ENCODE measurements at regions not wholly inside any gene's neighbourhood (a gene's known extent, or its start where the extent isn't known, plus 50 kb on each side); places are given as distances from the start of the nearest gene placed in this dataset.

DNA sequence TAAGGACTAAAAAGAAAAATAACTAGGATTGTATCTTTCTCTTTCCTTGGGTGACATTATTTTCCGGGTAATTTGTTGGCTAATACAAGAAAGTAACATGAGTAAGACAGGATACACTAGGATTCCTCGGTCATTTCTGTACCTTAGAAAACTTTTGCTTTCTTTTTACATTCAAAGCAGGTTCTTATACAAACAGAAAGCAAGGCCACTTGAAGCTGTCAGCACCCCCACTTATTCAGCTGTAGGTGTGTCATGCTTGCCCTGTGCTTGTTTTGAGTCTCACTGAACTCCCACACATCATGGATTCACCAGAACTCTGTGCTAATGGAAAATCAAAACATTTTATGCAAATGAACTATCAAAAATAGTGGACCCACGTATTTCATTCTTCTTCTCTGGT is 266.8 kb upstream of the CLEC14A start:
- no peak for DNase-seq (ENCODE audit: low read depth, low spot score)

DNA sequence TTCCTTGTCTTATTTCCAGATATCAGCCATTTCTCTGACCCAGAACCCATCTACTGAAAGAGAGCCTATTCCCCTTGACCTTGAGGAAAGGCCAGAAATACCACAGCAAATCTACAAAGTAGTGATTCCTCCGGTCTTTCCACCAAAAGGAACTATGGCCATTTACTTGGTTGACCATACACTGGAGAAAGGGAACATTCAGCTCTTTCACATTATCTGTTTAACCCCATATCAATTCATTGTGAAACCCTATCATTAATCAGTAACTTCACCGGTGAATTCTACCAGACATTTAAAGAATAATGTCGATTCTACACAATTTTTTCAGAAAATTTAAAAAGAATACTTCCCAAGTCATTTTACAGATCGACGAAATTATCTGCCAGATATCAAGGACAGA is 265.7 kb upstream of the CLEC14A start:
- DNase-seq (ENCODE audit: low read depth, low spot score), result no peak

DNA sequence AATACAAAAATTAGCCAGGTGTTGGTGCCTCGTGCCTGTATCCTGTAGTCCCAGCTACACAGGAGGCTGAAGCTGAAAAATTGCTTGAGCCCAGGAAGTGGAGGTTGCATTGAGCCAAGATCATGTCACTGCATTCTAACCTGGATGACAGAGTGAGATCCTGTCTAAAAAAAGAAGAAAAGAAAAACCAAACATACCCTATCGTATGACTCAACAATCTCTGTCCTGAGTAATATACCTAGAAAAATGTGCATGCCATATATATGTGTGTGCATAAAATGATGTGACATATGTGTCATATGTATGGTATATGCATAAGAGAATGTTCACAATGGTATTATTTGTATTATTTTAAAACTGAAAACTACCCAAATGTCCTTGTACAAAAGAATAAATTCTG is 261.5 kb upstream of the CLEC14A start:
- no peak for DNase-seq (ENCODE audit: low read depth, low spot score)

DNA sequence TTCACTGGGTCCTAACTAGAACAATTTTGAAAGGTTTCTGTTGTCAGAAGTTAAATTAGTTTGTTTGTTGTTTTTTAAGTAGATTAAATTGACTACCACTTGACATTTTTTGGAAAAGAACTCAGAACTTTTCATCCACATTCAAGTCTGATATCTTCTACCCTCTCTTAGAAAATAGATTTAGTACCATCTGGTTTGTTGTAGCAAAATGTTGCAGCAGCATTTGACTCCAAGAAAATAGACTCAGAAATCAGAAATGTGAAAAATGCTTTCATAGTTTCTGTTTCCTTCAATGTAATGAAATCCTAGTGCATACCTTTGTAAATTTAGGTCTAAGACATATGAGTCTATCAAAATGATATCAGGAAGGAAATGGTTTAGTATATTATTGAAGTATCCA is 256.3 kb upstream of the CLEC14A start:
- DNase-seq (ENCODE audit: low read depth, low spot score), result no peak

DNA sequence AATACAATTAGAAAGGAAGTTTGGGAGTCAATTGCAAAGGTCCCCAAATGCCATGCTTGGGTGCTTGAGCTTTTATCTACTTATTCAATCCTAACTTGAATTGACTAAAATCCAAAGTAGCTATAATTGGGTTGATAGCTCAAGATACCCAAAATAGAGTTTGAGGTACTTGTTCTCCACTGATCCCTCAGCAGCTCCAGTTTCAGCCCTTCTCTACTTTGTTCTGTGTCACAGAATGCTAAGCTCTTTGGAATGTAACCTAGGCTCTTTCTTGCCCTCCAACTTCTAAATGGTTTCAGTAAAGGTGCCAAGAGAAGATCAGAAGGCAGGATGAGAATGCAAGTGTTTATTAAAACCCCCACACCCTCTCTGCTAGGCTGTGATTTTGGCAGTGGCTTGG is 251.4 kb upstream of the CLEC14A start:
- DNase-seq (ENCODE audit: low read depth, low spot score), result no peak

DNA sequence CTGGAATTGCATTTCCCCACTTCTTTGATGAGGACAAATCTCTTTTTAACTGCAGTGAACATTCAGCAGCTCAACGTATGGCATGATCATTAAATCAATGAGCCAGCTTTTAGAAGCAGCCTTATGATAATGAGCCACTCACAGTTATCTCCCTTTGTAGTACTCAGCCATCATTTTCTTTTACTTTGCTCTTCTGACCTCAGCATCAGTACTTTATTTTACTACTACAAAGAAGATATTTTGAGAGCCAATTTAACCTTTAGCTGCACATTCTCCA is 250.0 kb upstream of the CLEC14A start:
- no peak for DNase-seq (ENCODE audit: low read depth, low spot score)

DNA sequence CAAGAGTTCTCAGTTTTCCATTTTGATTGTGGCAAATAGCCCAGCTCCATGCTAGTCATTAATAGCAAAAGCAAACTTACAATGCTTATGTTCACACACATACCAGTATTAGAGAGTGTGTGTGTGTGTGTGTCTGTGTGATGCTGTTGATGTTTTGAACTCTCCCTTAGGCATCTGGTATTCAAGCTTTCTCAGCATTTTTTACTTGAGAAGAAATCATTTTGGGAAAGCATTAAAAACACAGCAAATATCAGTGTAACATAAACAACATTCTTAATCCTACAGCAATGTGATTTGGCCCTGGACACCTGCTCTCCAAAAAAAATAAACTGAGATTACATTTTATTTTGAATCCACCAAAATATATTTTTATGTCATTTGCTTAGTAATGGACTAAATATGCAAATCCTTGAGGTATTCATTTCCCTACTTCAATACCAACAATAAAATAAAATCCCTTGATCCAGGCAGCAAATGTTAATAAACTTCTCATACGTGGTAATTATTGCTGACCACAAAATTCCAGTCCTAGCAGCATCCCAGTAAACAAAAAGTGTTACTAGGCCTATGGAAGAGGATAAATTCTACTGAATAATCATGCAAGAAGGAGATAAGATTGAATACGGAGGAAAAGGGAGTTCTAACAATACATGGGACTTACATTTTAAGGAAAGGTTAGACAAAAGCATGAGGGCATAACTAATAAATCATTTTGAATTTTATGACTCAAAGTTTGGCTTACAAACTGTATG is 249.5 kb upstream of the CLEC14A start:
- DNase-seq (ENCODE audit: low read depth, low spot score), result no peak

DNA sequence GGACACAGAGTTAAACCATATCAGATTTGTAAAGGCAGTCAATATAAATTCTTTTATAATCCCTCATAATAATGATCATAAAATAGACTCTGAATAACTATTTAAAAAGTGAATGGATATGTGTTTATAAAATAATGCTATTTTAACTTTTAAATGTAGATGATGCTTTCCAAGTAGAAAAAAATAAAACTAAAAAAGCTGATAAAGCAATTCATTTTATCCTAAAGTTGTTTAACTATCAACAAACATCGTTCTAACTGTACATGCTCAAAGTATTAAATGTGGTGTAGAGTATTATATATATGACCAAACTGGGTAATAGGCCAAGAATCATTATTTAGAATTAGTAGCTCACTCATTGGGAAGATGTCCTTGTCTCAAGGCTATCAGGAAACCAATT is 248.3 kb upstream of the CLEC14A start:
- DNase-seq (ENCODE audit: low read depth, low spot score), result no peak

DNA sequence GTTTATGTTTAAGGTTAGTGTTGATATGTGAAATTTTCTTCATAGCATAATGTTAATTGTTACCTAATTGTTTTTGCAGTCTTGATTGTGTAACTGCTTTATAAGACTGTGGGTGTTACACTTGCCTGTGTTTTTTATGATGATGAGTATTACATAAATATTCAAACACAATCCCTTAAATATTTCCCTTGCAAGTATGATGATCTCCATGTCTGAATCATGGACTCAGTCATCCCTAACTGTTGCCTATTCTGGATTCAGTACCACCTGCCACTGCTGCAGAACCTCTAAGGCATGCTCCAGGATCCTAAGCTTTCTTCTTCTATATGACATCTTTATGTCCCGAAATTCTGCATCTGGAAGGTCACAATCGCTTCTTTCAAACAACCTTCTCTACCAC is 246.3 kb upstream of the CLEC14A start:
- DNase-seq (ENCODE audit: low read depth, low spot score), result no peak

DNA sequence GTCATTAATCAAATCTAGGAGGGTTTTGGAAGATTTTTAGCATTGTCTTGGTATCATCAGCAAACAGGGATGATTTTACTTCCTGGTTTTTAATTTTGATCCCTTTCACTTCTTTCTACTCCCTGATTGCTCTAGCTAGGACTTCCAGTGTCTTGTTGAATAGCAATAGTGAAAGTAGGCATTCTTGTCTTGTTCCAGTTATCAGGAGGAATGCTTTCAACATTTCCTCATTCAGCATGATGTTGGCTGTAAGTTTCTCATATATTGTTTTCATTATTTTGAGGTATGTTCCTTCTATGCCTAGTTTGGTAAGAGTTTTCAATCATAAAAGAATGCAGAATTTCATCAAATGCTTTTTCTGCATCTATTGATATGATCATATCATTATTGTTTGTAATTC is 244.2 kb upstream of the CLEC14A start:
- DNase-seq (ENCODE audit: low read depth, low spot score), result no peak

DNA sequence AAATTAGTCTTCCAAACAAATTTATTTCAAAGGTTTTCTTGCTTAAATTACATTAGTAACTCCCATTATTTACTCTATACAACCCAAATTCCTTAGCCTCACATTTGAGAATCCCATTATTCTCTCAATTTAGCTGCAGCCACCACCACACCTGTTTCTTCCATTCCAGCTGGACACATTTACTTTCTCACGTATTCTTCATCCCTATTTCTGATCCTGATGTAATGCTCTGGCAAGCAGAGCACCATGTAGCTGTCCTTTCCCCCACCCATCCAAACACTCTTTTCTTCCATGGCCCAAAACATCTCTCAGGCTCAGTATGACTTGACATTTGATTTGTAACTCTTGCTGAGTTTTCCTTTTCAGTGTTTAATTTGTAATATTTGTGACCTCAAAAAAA is 240.2 kb upstream of the CLEC14A start:
- DNase-seq (ENCODE audit: low read depth, low spot score), result no peak

DNA sequence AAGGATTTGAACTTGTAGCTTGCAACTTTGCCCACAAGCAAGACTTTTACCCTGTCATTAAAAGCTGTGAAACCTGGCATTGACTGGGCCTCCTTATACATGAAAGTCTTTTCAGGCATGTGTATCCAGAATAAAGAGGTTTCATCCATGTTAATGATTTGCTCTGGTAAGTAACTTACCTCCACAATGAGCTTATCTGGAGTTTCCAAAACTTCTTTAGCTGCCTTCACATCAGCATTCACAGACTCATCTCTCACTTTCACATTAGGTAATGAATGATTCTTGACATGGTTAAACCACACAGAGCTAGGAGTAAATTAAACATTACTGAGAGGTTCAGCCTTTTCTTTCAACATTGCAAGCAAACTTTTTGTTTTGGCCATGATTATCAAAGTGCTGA is 234.4 kb upstream of the CLEC14A start:
- no peak for DNase-seq (ENCODE audit: low read depth, low spot score)

DNA sequence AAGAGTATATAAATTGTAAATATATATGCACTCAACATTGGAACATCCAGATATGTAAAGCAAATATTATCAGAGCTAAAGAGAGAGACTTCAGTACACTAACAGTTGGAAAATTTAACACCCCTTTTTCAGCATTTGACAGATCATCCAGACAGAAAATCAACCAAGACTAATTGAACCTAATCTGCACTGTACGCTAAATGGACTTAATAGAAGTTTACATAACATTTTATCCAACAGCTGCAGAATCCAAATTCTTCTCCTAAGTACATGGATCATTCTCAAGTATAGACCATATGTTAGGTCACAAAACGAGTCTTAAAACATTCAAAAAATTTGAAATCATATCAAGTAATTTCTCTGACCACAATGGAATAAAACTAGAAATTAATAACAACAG is 229.1 kb upstream of the CLEC14A start:
- no peak for DNase-seq (ENCODE audit: low read depth, low spot score)

DNA sequence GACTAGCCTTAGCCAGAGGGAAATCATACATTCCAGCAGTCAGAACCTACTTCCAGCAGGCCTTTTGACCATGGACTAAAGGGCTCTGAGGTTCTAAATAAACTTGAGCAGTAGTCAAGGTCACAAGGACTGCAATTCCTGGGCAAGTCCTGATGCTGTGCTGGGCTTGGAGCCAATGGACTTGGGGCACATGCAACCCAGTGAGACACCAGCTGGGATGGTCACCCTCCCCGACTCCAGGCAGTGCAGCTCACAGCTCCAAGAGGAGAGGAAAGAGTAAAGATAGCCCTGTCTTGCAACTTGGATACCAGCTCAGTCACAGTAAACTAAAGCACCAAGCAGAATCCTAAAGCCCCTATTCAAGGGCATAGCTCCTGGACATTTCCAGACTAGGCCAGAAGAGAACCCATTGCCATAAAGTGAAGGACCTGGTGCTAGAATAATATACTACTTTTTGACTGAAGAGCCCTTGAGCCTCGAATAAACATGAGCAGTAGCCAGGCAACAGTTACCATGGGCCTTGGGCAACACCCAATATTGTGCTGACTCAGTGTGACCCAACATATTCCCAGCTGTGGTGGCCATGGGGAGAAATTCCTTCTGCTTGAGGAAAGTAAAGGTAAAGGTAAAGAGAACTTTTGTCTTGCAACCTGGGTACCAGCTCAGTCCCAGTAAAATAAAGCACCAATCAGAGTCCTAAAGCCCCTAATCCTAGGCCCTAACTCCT is 226.2 kb upstream of the CLEC14A start:
- DNase-seq (ENCODE audit: low read depth, low spot score), result no peak

DNA sequence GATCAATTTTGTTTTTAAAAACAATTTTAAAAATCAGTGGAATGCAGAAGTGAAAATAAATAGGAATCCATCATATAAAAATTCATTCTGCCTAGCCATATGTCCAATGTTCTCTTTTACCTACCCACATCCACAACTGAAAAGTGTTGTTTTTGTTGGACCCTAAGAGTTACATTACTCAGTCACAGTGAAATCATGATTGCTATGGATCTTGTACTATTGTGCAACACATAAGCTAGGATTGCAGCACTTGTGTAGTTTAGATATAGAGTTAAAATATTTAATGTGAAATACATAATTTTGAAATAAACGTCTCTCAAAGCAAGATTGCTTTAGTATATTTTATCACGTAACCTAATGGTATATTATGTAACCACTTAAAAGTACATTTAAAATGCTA is 213.3 kb upstream of the CLEC14A start:
- DNase-seq (ENCODE audit: low read depth, low spot score), result no peak

DNA sequence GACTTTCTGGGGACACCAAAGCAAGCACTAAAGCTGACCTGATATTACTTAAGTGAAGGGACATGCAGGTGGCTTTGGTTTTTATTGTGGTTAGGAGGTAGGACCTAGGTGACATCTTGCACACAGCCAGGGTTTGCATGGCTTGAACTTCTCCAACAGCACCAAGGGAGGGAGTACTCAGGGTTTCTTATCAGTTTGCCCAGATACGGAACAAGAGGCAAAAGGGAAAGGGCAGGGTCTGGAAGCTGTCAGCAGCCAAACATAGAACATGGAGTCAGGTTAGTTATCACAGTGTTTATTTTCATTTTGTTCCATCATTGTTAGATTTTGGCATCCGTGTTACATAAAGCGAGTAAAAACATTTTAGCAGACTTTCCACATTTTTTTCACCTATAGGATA is 186.3 kb upstream of the CLEC14A start:
- no peak for DNase-seq (ENCODE audit: low read depth, low spot score)

DNA sequence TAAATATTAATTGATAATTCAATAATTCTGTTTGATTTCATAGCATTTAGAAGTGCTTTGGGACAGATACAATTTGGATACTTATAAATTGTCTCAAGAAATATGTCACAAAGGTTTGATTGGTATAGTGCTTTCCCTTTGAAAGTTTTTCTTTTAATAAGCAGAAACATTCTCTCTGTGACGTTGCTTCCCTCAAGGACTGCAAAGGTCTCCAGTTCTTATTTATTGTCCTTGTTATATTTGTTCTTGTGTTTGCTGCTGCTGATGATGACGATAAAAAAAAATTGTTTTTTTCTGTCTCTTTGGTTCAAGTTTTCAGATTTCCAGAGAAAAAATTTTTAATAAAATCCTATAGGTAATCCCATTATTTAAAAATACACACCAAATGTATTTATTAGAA is 176.3 kb upstream of the CLEC14A start:
- no peak for DNase-seq (ENCODE audit: low read depth, low spot score)

DNA sequence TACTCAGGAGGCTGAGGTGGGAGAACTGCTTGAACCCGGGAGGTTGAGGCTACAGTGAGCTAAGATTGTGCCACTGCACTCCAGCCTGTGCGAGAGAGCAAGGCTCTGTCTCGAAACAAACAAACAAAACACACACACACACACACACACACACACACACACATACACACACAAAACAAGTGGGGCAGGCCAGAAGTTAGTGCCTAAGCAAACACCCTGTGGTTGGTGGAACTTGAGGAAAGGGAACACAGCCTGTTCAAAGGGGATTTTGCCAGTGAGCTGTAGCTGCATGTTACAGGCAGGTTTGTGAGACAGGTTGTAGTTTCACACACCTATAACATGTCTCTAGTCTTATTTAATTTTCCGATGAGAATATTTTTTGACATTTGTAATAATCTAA is 175.3 kb upstream of the CLEC14A start:
- DNase-seq (ENCODE audit: low read depth, low spot score), result no peak

DNA sequence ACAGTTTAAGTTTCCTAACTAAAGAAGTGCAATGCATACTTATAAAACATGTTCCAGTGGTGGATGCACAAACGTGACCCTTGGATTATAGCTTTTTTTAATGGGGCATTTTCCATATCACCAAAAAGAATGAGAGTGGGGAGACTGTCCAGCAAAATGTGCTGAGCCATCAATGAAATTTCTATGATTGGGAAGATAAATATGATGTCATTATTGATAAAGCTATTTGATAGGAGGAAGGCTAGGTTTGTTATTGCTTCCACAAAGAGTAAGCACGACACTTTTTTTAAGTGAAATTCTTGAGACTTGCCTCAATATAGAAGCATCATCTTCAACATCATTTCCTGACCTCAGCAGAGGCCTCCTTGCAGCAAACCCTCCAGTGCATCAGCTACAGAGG is 174.6 kb upstream of the CLEC14A start:
- no peak for DNase-seq (ENCODE audit: low read depth, low spot score)

DNA sequence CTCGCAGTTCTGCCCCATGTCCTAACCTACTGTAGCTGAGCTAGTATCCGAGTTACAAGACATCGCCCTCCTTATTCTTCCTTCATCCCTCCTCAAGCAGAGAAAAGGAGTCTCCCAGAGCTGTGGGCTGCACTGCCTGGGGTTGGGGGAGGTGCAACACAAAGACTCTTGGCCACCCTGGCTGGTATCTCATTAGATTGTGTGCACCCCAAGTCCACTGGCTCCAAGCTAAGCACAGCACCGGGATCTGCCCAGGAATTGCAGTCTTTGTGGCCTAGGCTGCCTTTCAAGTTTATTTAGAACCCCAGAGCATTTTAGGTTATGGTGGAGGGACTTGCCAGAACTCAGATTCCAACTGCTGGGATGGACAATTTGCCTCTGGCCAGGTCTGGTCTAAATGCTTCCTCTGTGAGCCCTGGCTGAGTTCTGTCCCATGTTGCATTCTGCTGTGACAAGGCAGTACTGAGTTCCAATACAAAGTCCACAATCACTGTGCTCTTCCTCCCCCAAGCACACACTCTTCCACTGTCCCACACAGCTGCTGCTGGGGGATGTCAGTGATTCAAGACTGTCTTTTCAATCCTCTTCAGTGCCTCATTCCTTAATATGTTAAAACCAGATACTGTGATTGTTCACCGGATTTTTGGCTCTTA is 169.6 kb upstream of the CLEC14A start:
- DNase-seq (ENCODE audit: low read depth, low spot score), result no peak

DNA sequence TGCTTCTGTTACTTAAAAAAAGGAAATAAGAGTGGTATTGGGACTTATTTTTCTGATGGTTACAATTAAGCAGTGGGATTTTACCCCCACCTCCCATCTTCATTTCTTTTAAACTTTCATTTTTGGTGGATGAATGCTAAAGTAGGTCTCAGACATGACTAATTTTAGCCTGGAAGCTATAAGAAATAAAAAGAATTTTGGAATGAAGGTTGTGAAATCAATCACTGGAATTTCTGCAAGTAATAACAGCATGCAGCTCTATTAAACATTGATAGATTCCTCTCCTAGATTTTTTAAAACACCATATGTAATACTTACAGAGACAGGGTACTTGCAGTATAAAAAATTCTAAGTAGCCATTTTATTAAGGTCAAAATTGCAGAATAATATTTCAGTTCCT is 164.2 kb upstream of the CLEC14A start:
- DNase-seq (ENCODE audit: low read depth, low spot score), result no peak

DNA sequence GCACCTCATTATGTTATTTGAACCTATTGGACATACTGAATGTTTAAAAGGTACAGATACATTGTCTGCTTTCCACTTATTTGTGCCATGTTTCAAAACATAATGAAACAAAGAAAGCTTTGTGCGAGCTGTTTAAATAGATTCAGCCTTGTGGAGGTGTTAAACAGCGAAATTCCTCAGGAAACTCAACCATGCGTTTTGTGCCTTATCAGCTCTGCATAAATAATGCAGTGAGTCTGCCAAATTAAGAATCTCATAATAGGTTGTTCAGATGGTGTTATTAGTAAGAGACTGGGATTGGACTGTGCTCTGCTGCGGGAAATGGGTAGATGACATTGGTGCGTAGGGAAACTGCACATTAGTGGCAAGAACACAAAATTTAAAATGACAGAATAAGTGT is 163.7 kb upstream of the CLEC14A start:
- DNase-seq (ENCODE audit: low read depth, low spot score), result no peak

DNA sequence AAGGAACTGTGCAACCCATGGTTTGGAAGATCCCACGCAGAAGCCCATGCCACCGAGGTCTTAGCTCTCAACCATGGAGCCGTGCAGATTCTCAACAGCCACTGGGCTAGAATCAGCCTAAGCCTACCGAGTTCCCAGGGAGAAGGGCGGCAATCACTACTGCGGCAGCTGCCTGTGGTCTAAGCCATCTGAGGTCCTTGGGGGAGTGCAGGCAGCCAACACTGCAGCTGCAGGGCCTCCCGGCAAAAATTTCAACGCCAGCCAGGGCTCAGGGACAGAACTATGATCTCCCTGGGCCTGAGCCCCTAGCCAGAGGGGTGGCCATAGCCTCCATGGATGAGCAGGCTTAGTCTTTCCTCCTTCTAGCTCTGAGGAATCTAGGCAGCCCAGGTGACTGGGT is 156.8 kb upstream of the CLEC14A start:
- DNase-seq (ENCODE audit: low read depth, low spot score), result no peak

Measured in activated CD4-positive, CD25-positive, alpha-beta regulatory T cell treated with anti-CD3 and anti-CD28 coated beads, Interleukin-2, amount 50 U/mL, for 16 hours (primary cell).